OCI-LY1 (cell line): ENCODE measurements at regions not wholly inside any gene's neighbourhood (a gene's known extent, or its start where the extent isn't known, plus 50 kb on each side); places are given as distances from the start of the nearest gene placed in this dataset.

Experiments
- EZH2 ChIP-seq: fragments of 200-600 bp; sonication (generic), shearing (Covaris generic); IDR thresholded peaks from 2 replicates; pipeline ENCODE4 v1.8.0; 2017; ENCODE audit warnings: borderline replicate concordance, mixed run types, mild to moderate bottlenecking, antibody characterized with exemption, low read length, moderate library complexity, mixed read lengths
- TF ChIP-seq, protein P1 (sequence below): fragments of 200-600 bp; sonication (generic), shearing (Covaris generic); IDR thresholded peaks from 2 replicates; pipeline ENCODE4 v1.5.1; 2017; ENCODE audit warnings: mild to moderate bottlenecking, antibody characterized with exemption, low read length, moderate library complexity, mixed read lengths

DNA sequence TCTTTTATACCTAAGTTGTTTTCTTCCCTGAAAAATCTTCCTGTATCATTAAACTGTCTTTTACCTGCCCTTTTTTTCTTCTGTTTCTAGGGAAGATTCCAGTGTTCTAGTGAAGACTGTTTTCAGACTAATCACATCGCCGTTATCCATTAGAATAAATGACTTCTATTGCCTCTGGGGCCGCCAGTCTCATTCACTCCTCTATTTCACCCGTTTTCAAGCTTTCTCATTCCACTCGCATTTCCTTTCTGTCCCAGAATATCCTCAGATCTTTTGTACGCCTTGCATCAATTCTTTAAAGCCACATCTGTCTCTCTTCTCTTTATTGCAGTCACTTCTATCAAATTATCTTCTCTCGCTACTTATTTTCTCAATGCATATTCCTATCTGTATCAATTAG lies 1035.6 kb upstream of the MIR17HG start:
- TF ChIP-seq, protein P1, sequence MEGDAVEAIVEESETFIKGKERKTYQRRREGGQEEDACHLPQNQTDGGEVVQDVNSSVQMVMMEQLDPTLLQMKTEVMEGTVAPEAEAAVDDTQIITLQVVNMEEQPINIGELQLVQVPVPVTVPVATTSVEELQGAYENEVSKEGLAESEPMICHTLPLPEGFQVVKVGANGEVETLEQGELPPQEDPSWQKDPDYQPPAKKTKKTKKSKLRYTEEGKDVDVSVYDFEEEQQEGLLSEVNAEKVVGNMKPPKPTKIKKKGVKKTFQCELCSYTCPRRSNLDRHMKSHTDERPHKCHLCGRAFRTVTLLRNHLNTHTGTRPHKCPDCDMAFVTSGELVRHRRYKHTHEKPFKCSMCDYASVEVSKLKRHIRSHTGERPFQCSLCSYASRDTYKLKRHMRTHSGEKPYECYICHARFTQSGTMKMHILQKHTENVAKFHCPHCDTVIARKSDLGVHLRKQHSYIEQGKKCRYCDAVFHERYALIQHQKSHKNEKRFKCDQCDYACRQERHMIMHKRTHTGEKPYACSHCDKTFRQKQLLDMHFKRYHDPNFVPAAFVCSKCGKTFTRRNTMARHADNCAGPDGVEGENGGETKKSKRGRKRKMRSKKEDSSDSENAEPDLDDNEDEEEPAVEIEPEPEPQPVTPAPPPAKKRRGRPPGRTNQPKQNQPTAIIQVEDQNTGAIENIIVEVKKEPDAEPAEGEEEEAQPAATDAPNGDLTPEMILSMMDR, result no peak
- TF ChIP-seq EZH2, result no peak
